ENCODE measurements at regions not wholly inside any gene's neighbourhood (a gene's known extent, or its start where the extent isn't known, plus 50 kb on each side); places are given as distances from the start of the nearest gene placed in this dataset.
"Not testable (repeated sequence)": the region's sequence is repeated elsewhere in the genome, so short reads cannot be mapped to it uniquely, and the experiment has no call there.

- Histone ChIP-seq H3K4me3 (ENCODE audit: low read length) (no peak overlapping the region), H3K27me3 (ENCODE audit: control insufficient read depth in 1 of 2, insufficient read depth in 2 of 2, low read length in 2 of 2) (peaks cover 16 to 19% of the 10 kb centered on the region in 2 experiments)
- ATAC-seq (ENCODE audit: poor library complexity), result no peak
Observed at GRCh38 chr7:131827421-131827820, 271.0 kb upstream of the PODXL start.

GRCh38 chr7:131826960-131827359, 270.5 kb upstream of the PODXL start:
- no peak overlapping the region for H3K4me3 ChIP-seq (ENCODE audit: low read length)
- H3K4me1 Mint-ChIP-seq (ENCODE audit: low read depth), result no peaks in the 10 kb centered on the region
- H3K36me3 Mint-ChIP-seq (ENCODE audit: low read depth), result no peaks in the 10 kb centered on the region
- ChIA-PET CTCF (no interaction called here), POLR2A (no interaction called here)
- intact Hi-C loops (cut with DNase I, micrococcal nuclease), result no loop called here
- no peak overlapping the region for H3K27ac ChIP-seq (ENCODE audit: low read depth in 1 of 2, low read length in 2 of 2)
- no peaks in the 10 kb centered on the region for H3K36me3 ChIP-seq (ENCODE audit: insufficient read depth, low read length)
- peaks cover 28% of the 10 kb centered on the region for H3K27me3 Mint-ChIP-seq
- peaks cover 13 to 15% of the 10 kb centered on the region in 2 experiments for H3K27me3 ChIP-seq (ENCODE audit: control insufficient read depth in 1 of 2, insufficient read depth in 2 of 2, low read length in 2 of 2)
- H3K27ac Mint-ChIP-seq, result no peak overlapping the region
- TF ChIP-seq, protein P1, sequence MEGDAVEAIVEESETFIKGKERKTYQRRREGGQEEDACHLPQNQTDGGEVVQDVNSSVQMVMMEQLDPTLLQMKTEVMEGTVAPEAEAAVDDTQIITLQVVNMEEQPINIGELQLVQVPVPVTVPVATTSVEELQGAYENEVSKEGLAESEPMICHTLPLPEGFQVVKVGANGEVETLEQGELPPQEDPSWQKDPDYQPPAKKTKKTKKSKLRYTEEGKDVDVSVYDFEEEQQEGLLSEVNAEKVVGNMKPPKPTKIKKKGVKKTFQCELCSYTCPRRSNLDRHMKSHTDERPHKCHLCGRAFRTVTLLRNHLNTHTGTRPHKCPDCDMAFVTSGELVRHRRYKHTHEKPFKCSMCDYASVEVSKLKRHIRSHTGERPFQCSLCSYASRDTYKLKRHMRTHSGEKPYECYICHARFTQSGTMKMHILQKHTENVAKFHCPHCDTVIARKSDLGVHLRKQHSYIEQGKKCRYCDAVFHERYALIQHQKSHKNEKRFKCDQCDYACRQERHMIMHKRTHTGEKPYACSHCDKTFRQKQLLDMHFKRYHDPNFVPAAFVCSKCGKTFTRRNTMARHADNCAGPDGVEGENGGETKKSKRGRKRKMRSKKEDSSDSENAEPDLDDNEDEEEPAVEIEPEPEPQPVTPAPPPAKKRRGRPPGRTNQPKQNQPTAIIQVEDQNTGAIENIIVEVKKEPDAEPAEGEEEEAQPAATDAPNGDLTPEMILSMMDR (IDR thresholded peaks at IDR 0.05), result no peak
- no peaks in the 10 kb centered on the region for H3K4me1 ChIP-seq (ENCODE audit: insufficient read depth, low read length)
- H3K4me3 Mint-ChIP-seq, result no peak overlapping the region
- ATAC-seq (ENCODE audit: poor library complexity), result no peak
- peaks cover 0 to 11% of the 10 kb centered on the region in 2 experiments for H3K9me3 ChIP-seq (ENCODE audit: control insufficient read depth in 1 of 2, insufficient read depth in 1 of 2, low read length in 2 of 2)
- DNase-seq, result no peak
- H3K9me3 Mint-ChIP-seq, result peaks cover 3% of the 10 kb centered on the region

More at GRCh38 chr7:131827421-131827820, 271.0 kb upstream of the PODXL start:
- Histone ChIP-seq H3K27ac (ENCODE audit: low read depth in 1 of 2, low read length in 2 of 2) (no peak overlapping the region), H3K36me3 (ENCODE audit: insufficient read depth, low read length) (no peaks in the 10 kb centered on the region), H3K9me3 (ENCODE audit: control insufficient read depth in 1 of 2, insufficient read depth in 1 of 2, low read length in 2 of 2) (peaks cover 0 to 11% of the 10 kb centered on the region in 2 experiments), H3K4me1 (ENCODE audit: insufficient read depth, low read length) (no peaks in the 10 kb centered on the region)
- no peak overlapping the region for H3K27ac Mint-ChIP-seq
- no peaks in the 10 kb centered on the region for H3K36me3 Mint-ChIP-seq (ENCODE audit: low read depth)
- no peaks in the 10 kb centered on the region for H3K4me1 Mint-ChIP-seq (ENCODE audit: low read depth)
- H3K9me3 Mint-ChIP-seq, result peaks cover 3% of the 10 kb centered on the region
- H3K4me3 Mint-ChIP-seq, result no peak overlapping the region
- DNase-seq, result no peak
- peaks cover 29% of the 10 kb centered on the region for H3K27me3 Mint-ChIP-seq
- intact Hi-C loops (cut with DNase I, micrococcal nuclease), result no loop called here
- TF ChIP-seq, protein P1 (IDR thresholded peaks at IDR 0.05), result no peak
- POLR2A ChIA-PET, result no interaction called here
- CTCF ChIA-PET, result no interaction called here

DNA sequence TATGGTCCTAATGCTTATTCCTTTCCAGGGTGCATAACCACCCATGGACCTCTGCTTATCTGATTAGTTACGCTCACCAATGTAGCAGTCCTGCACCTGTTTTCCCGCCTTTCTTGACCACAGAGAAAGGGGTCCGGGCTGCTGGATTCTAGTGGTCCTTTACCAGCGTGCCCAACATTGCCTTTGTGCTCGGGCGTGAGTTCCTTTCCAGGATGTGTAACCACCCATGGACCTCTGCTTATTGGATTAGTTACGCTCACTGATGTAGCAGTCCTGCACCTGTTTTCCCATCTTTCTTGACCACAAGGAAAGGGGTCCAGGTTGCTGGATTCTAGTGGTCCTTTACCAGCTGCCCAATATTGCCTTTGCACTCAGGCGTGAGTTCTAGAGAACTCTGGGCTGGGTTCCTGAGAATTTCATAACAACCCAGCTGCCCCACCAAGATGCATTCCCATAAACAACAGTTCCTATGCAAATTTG, 267.6 kb upstream of the PODXL start:
- H3K36me3 ChIP-seq (ENCODE audit: insufficient read depth, low read length); CTCF ChIA-PET; H3K4me3 ChIP-seq (ENCODE audit: low read length); ATAC-seq (ENCODE audit: poor library complexity); H3K4me1 Mint-ChIP-seq (ENCODE audit: low read depth); H3K27me3 Mint-ChIP-seq; H3K4me3 Mint-ChIP-seq; POLR2A ChIA-PET; H3K27ac ChIP-seq (ENCODE audit: low read depth in 1 of 2, low read length in 2 of 2); H3K4me1 ChIP-seq (ENCODE audit: insufficient read depth, low read length); DNase-seq; H3K27ac Mint-ChIP-seq; H3K9me3 ChIP-seq (ENCODE audit: control insufficient read depth in 1 of 2, insufficient read depth in 1 of 2, low read length in 2 of 2); intact Hi-C loops (cut with DNase I, micrococcal nuclease); H3K9me3 Mint-ChIP-seq; H3K36me3 Mint-ChIP-seq (ENCODE audit: low read depth); H3K27me3 ChIP-seq (ENCODE audit: control insufficient read depth in 1 of 2, insufficient read depth in 2 of 2, low read length in 2 of 2): not testable (repeated sequence)

DNA sequence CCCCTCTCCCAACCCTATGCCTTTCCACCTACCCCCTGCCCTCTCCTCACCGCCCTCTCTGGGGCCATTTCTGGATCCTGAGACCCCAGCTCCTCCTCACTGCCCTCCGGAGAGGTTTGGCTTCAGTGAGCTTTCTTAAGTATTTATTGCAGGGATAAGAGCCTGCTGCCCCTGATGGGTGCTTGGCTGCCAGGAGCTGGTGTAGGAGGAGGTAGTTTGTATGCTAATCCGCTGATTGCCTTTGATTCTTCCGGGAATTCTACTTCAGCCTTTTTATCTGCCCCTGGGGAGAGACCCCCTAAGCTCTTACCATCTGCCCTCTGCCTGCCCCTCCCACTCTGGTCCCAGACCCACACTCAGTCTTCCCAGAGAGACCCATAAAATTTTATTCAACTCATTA, 263.5 kb upstream of the PODXL start:
- ChIA-PET POLR2A (no interaction called here), CTCF (no interaction called here)
- Mint-ChIP-seq H3K27ac (no peak overlapping the region), H3K36me3 (ENCODE audit: low read depth) (no peaks in the 10 kb centered on the region), H3K27me3 (no peaks in the 10 kb centered on the region), H3K9me3 (no peaks in the 10 kb centered on the region), H3K4me1 (ENCODE audit: low read depth) (no peaks in the 10 kb centered on the region), H3K4me3 (no peak overlapping the region)
- no peaks in the 10 kb centered on the region for H3K4me1 ChIP-seq (ENCODE audit: insufficient read depth, low read length)
- TF ChIP-seq, protein P1 (IDR thresholded peaks at IDR 0.05), result no peak
- no peak overlapping the region for H3K4me3 ChIP-seq (ENCODE audit: low read length)
- H3K9me3 ChIP-seq (ENCODE audit: control insufficient read depth in 1 of 2, insufficient read depth in 1 of 2, low read length in 2 of 2), result no peaks in the 10 kb centered on the region
- H3K27me3 ChIP-seq (ENCODE audit: control insufficient read depth in 1 of 2, insufficient read depth in 2 of 2, low read length in 2 of 2), result no peaks in the 10 kb centered on the region
- ATAC-seq (ENCODE audit: poor library complexity), result no peak
- no peaks in the 10 kb centered on the region for H3K36me3 ChIP-seq (ENCODE audit: insufficient read depth, low read length)
- intact Hi-C loops (cut with DNase I, micrococcal nuclease), result no loop called here
- DNase-seq, result no peak
- no peak overlapping the region for H3K27ac ChIP-seq (ENCODE audit: low read depth in 1 of 2, low read length in 2 of 2)
